ENCODE measurements at regions not wholly inside any gene's neighbourhood (a gene's known extent, or its start where the extent isn't known, plus 50 kb on each side); places are given as distances from the start of the nearest gene placed in this dataset.

DNA sequence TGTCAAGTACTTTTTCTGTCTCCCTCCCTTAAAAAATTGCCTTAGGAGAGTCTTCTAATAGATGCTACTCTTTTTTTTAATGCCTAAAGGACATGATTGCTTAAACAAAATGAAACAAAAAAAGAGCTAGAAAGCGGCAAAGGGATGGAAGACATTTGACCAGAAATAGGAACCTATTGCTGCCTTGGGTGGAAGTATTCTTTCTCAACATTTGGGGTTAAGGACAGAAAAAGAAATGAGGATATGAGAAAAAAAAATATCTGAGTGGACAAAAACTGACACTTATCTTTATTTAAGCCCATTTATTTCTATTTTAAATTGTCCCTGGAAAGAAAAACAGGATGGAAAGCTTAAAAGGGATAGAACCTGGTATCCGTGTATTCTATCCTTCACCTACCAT, 664.9 kb upstream of the CITED2 start:
- no peak for DNase-seq (ENCODE audit: low read depth)
- no peak overlapping the region for H3K4me3 ChIP-seq (ENCODE audit: low read length)
- TF ChIP-seq, protein P1, sequence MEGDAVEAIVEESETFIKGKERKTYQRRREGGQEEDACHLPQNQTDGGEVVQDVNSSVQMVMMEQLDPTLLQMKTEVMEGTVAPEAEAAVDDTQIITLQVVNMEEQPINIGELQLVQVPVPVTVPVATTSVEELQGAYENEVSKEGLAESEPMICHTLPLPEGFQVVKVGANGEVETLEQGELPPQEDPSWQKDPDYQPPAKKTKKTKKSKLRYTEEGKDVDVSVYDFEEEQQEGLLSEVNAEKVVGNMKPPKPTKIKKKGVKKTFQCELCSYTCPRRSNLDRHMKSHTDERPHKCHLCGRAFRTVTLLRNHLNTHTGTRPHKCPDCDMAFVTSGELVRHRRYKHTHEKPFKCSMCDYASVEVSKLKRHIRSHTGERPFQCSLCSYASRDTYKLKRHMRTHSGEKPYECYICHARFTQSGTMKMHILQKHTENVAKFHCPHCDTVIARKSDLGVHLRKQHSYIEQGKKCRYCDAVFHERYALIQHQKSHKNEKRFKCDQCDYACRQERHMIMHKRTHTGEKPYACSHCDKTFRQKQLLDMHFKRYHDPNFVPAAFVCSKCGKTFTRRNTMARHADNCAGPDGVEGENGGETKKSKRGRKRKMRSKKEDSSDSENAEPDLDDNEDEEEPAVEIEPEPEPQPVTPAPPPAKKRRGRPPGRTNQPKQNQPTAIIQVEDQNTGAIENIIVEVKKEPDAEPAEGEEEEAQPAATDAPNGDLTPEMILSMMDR (conservative IDR thresholded peaks at IDR 0.05; ENCODE audit: low read depth, low read length) = no peak

DNA sequence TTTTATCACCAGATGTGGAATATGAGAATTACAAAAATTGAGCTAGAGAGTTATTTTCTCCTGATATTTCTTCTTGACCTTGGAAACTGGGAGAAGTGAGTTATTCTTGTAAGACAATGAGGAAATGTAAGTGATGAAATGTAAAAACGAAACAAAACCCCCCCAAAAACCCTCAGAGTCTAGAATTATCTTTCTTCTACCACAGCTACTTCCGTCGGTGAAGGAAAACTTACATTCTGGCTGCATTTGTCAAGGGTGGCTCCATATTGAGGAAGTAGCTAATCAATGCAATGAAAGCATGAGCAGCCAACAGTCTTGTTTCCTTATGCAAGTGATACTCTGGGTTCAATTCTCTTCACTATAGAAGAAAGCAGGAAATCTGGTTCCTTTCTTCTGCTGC, 661.7 kb upstream of the CITED2 start:
- DNase-seq (ENCODE audit: low read depth) = no peak
- no peak overlapping the region for H3K4me3 ChIP-seq (ENCODE audit: low read length)
- TF ChIP-seq, protein P1 (conservative IDR thresholded peaks at IDR 0.05; ENCODE audit: low read depth, low read length) = no peak

DNA sequence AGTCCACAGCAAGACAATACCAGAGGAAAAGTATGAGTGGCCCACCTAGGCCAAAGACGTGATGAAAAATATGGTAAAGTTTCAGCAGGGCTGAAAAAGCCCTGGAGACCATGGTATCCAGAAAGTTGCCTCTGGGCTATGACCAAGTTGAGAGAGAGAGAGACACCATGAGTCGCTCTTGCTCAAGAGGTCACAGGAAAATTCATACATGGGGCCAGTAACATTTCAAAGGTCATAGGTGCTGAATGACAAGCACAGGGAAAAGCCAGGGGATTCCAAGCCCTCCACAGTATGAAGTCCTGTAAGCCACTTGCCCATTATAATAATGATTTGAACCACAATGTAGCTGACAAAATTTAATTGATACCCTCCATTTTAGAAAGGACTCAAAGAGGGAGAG, 657.7 kb upstream of the CITED2 start:
- H3K4me3 ChIP-seq (ENCODE audit: low read length) = no peak overlapping the region
- TF ChIP-seq, protein P1 (conservative IDR thresholded peaks at IDR 0.05; ENCODE audit: low read depth, low read length) = no peak
- DNase-seq (ENCODE audit: low read depth) = no peak

DNA sequence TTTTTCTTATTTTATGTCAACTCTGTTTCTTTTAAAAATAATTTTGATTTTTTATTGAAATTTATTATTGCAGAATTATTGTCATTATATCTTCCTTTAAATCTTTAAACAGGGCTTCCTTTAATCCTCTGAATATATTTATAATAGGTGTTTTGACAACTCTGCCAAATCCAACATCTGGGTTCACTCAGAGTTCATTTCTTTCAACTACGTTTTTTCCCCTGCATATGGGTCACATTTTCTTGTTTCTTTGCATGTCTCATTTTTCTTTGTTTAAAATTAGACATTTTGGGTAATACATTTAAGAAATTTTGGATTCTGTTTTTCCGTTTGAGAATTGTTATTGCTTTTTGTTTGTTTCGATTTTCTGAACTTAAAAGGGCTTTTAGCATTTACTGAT, 655.1 kb upstream of the CITED2 start:
- no peak overlapping the region for H3K4me3 ChIP-seq (ENCODE audit: low read length)
- TF ChIP-seq, protein P1 (conservative IDR thresholded peaks at IDR 0.05; ENCODE audit: low read depth, low read length) = no peak
- no peak for DNase-seq (ENCODE audit: low read depth)

DNA sequence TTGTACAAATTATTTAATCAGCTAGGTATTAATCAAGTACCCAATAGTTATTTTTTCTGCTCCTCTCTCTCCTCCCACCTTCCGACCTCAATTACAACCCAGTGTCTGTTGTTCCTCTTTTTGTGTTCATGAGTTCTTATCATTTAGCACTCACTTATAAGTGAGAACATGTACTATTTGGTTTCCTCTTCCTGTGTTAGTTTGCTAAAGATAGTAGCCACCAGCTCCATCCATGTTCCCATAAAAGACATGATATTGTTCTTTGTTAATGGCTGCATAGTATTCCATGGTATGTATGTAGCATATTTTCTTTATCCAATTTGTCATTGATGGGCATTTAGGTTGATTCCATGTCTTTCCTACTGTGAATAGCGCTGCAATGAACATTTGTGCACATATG, 652.8 kb upstream of the CITED2 start:
- H3K4me3 ChIP-seq (ENCODE audit: low read length) = no peak overlapping the region
- TF ChIP-seq, protein P1 (conservative IDR thresholded peaks at IDR 0.05; ENCODE audit: low read depth, low read length) = no peak
- no peak for DNase-seq (ENCODE audit: low read depth)

DNA sequence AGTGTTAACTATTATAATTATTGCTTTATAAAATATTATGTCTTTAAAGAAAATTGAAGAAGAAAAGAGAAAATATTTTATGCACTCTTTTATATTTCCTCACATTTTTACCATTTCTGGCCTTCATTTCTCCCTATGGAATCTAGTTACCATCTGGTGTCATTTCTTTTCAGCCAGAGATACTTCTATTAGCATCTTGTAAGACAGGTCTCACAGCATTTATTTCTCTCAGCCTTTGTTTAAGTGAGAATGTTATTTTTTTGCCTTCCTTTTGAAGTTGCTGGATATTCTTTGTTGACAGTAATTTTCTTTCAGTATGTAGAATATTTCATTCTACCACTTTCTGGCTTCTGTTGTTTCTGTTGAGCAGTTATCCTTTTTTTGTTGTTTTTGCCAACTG, 652.1 kb upstream of the CITED2 start:
- TF ChIP-seq, protein P1 (conservative IDR thresholded peaks at IDR 0.05; ENCODE audit: low read depth, low read length) = no peak
- no peak overlapping the region for H3K4me3 ChIP-seq (ENCODE audit: low read length)
- DNase-seq (ENCODE audit: low read depth) = no peak

DNA sequence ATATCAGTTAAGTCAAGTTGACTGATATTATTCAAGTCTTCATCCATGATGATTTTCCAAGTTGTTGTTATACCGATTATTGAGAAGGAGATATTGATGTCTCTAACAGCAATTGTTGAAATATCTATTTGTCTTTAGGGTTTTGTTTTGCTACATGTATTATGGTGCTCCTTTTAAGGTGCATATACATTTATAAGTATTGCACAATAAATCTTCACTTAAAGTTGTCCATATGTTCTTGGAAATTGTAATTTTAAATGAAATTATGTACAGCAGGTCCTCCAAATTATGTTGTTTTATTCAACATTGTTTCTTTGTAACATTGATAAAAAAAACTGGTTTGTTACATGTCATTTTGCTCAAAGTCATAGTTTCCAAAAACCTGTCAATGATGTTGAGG, 650.7 kb upstream of the CITED2 start:
- TF ChIP-seq, protein P1 (conservative IDR thresholded peaks at IDR 0.05; ENCODE audit: low read depth, low read length) = no peak
- H3K4me3 ChIP-seq (ENCODE audit: low read length) = no peak overlapping the region
- no peak for DNase-seq (ENCODE audit: low read depth)
